GM11168 (cell line): ENCODE measurements at regions not wholly inside any gene's neighbourhood (a gene's known extent, or its start where the extent isn't known, plus 50 kb on each side); places are given as distances from the start of the nearest gene placed in this dataset.

Source experiments
- in situ Hi-C: fragments of 300-500 bp; cut with MboI; formaldehyde crosslinking; loops from one replicate; pipeline ENCODE4 v1.12.0; 2022; ENCODE audit warnings: low sequenced_read_pairs; ENCODE audit not compliant: unreplicated experiment

- in situ Hi-C loops: no loop called here
These were observed 136.9 kb downstream of the MBL2 start for GRCh38 chr10:52635651-52636050.

- in situ Hi-C loops: no loop called here
These were observed 135.7 kb downstream of the MBL2 start for GRCh38 chr10:52636874-52637273.

GRCh38 chr10:52637592-52637991, 135.0 kb downstream of the MBL2 start:
- in situ Hi-C loops: no loop called here

- in situ Hi-C loops: no loop called here
These were observed 132.9 kb downstream of the MBL2 start for GRCh38 chr10:52639652-52640051.

GRCh38 chr10:52642208-52642607, 130.4 kb downstream of the MBL2 start:
- in situ Hi-C loops: no loop called here

- in situ Hi-C loops: no loop called here
These were observed 128.0 kb downstream of the MBL2 start for GRCh38 chr10:52644373-52645186.

GRCh38 chr10:52645187-52645758, 127.3 kb downstream of the MBL2 start:
- in situ Hi-C loops: no loop called here

- in situ Hi-C loops: no loop called here
These were observed 123.1 kb downstream of the MBL2 start for GRCh38 chr10:52649511-52649910.

GRCh38 chr10:52650873-52651272, 121.7 kb downstream of the MBL2 start:
- in situ Hi-C loops: no loop called here

- in situ Hi-C loops: no loop called here
These were observed 121.3 kb downstream of the MBL2 start for GRCh38 chr10:52651293-52651692.

GRCh38 chr10:52652431-52653262, 119.9 kb downstream of the MBL2 start:
- in situ Hi-C loops: no loop called here

GRCh38 chr10:52653263-52653909, 119.2 kb downstream of the MBL2 start:
- in situ Hi-C loops: no loop called here

GRCh38 chr10:52654201-52654600, 118.4 kb downstream of the MBL2 start:
- in situ Hi-C loops: no loop called here

GRCh38 chr10:52658112-52658511, 114.5 kb downstream of the MBL2 start:
- in situ Hi-C loops: no loop called here

- in situ Hi-C loops: no loop called here
These were observed 113.5 kb downstream of the MBL2 start for GRCh38 chr10:52659085-52659484.

- in situ Hi-C loops: no loop called here
These were observed 110.3 kb downstream of the MBL2 start for GRCh38 chr10:52662256-52662655.

- in situ Hi-C loops: no loop called here
These were observed 109.4 kb downstream of the MBL2 start for GRCh38 chr10:52663161-52663560.

- in situ Hi-C loops: no loop called here
These were observed 108.0 kb downstream of the MBL2 start for GRCh38 chr10:52664629-52665028.

- in situ Hi-C loops: no loop called here
These were observed 106.8 kb downstream of the MBL2 start for GRCh38 chr10:52665821-52666220.

- in situ Hi-C loops: no loop called here
These were observed 105.7 kb downstream of the MBL2 start for GRCh38 chr10:52666931-52667330.

GRCh38 chr10:52668024-52668423, 104.6 kb downstream of the MBL2 start:
- in situ Hi-C loops: no loop called here
